Epithelial cell of esophagus (primary cell): ENCODE measurements at regions not wholly inside any gene's neighbourhood (a gene's known extent, or its start where the extent isn't known, plus 50 kb on each side); places are given as distances from the start of the nearest gene placed in this dataset.
"Not testable (repeated sequence)": the region's sequence is repeated elsewhere in the genome, so short reads cannot be mapped to it uniquely, and the experiment has no call there.

Source experiments
- DNase-seq: peaks from one replicate; pipeline ENCODE4 v3.0.0; 2010; ENCODE audit warnings: low read depth
- H3K4me3 ChIP-seq: 2 replicates; pipeline ENCODE4 v1.5.1; 2011; ENCODE audit warnings: mild to moderate bottlenecking, low read length, control low read depth
- CTCF ChIP-seq: IDR thresholded peaks from 2 replicates; pipeline ENCODE4 v1.5.1; 2011; ENCODE audit warnings: low read depth, mild to moderate bottlenecking, low read length, control low read depth, inconsistent platforms; ENCODE audit not compliant: insufficient read depth; ENCODE audit errors: missing control alignments

DNA sequence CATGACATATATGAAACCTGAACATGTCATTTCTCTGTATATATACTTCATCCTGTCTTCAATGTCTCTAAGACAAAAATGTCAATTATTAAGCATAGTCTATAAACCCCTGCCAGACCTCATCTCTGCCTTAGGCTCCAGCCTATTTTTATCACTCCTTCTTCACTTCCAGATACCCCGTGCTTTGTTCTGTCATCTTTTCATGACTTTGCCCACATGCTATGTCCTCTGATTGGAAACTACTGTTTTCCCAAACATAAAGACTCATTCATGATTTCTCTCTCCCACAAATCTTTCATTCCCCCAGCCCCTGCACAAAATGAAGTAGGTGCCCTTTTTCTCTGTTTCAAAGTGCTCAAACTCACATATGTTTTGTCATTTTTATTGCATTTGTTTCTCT, 1503.9 kb downstream of the DPP10 start:
- H3K4me3 ChIP-seq: no peak overlapping the region
- TF ChIP-seq CTCF: no peak
- no peak for DNase-seq

DNA sequence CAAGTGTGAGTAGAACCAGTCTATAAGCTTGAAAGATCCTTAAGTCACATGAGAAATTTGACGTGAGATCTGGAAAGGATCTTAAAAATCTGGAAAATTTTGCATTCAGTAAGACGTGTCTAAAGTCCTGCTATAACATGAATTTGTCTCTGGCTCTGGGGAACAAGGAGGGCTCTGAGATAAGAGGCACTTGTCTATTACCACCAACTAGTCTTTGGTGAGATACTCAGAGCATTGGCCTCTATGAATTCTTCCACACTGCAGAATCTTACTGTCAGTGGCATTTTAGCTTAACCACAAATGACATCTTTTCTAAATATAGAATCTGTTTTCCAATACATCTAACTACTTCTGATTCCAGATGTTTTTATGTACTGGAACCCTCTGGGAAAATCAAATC, 1504.5 kb downstream of the DPP10 start:
- H3K4me3 ChIP-seq: no peak overlapping the region
- no peak for DNase-seq
- no peak for TF ChIP-seq CTCF

GRCh38 chr2:115976916-115977315, 1534.5 kb downstream of the DPP10 start:
- TF ChIP-seq CTCF: no peak
- DNase-seq: no peak
- no peak overlapping the region for H3K4me3 ChIP-seq

DNA sequence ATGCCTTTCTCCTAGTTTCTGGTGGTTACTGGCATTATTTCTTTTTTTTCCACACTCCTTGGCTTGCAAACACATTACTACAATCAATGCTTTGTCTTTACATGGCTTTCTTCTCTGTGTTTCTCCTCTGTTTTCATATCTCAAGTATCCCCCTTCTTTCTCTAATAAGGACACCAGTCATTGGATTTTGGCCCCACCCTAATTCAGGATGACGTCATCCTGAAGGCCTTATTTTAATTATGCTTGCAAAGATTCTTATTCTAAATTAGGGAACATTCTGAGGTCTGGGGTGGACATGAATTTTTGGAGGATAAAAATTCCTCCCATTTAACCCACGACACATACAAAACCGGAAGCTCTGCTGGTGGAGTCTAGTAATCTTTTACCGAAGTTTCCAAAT, 1556.6 kb downstream of the DPP10 start:
- no peak for DNase-seq
- no peak overlapping the region for H3K4me3 ChIP-seq
- TF ChIP-seq CTCF: no peak

- no peak for DNase-seq
- H3K4me3 ChIP-seq: no peak overlapping the region
- no peak for TF ChIP-seq CTCF
Observed at GRCh38 chr2:116023026-116023425, 1580.6 kb downstream of the DPP10 start.

DNA sequence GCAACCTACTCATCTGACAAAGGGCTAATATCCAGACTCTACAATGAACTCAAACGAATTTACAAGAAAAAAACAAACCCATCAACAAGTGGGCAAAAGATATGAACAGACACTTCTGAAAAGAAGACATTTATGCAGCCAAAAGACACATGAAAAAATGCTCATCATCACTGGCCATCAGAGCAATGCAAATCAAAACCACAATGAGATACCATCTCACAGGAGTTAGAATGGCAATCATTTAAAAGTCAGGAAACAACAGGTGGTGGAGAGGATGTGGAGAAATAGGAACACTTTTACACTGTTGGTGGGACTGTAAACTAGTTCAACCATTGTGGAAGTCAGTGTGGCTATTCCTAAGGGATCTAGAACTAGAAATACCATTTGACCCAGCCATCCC, 1596.3 kb downstream of the DPP10 start:
- not testable (repeated sequence) for DNase-seq, H3K4me3 ChIP-seq

GRCh38 chr2:116042530-116042929, 1600.1 kb downstream of the DPP10 start:
- DNase-seq: no peak
- TF ChIP-seq CTCF: no peak
- H3K4me3 ChIP-seq: no peak overlapping the region

GRCh38 chr2:116057538-116057937, 1615.1 kb downstream of the DPP10 start:
- H3K4me3 ChIP-seq: no peak overlapping the region
- DNase-seq: no peak
- no peak for TF ChIP-seq CTCF
